HEK293T (cell line): ENCODE measurements at regions not wholly inside any gene's neighbourhood (a gene's known extent, or its start where the extent isn't known, plus 50 kb on each side); places are given as distances from the start of the nearest gene placed in this dataset.

Experiments
- CTCF ChIA-PET: fragments of 350-600 bp; formaldehyde crosslinking; extraction: SDS; loops from one replicate; lab custom pipeline; 2021; ENCODE audit warnings: antibody characterized with exemption, inconsistent platforms; lab: Yijun Ruan, JAX
- POLR2A ChIA-PET: fragments of 350-600 bp; formaldehyde crosslinking; extraction: SDS; loops from one replicate; lab custom pipeline; 2020; ENCODE audit warnings: antibody characterized with exemption, inconsistent platforms; lab: Yijun Ruan, JAX
- DNase-seq: peaks from one replicate; pipeline ENCODE4 v3.0.0; 2012; ENCODE audit warnings: mixed read lengths; ENCODE audit errors: extremely low spot score
- ARNT ChIP-seq: fragments of 450-650 bp; IDR thresholded peaks from 2 replicates; pipeline ENCODE4 v1.6.1; 2017; ENCODE audit warnings: mild to moderate bottlenecking
- BHLHE40 ChIP-seq: fragments of 450-650 bp; IDR thresholded peaks from 2 replicates; pipeline ENCODE4 v1.6.1; 2016; ENCODE audit warnings: mild to moderate bottlenecking, moderate library complexity, borderline replicate concordance
- CTBP1 ChIP-seq: fragments of 450-650 bp; IDR thresholded peaks from 2 replicates; pipeline ENCODE4 v1.6.1; 2016; ENCODE audit warnings: borderline replicate concordance
- ELF4 ChIP-seq: fragments of 450-650 bp; IDR thresholded peaks from 2 replicates; pipeline ENCODE4 v1.6.1; 2017; ENCODE audit warnings: antibody characterized with exemption
- FOXA1 ChIP-seq: fragments of 450-650 bp; IDR thresholded peaks from 2 replicates; pipeline ENCODE4 v1.6.1; 2016; ENCODE audit warnings: mild to moderate bottlenecking
- FOXK2 ChIP-seq: fragments of 450-650 bp; IDR thresholded peaks from 2 replicates; pipeline ENCODE4 v1.6.1; 2016; ENCODE audit warnings: mild to moderate bottlenecking
- FOXM1 ChIP-seq: fragments of 450-650 bp; IDR thresholded peaks from 2 replicates; pipeline ENCODE4 v1.6.1; 2017; ENCODE audit warnings: mild to moderate bottlenecking, borderline replicate concordance
- HDGF ChIP-seq: fragments of 450-650 bp; IDR thresholded peaks from 2 replicates; pipeline ENCODE4 v1.6.1; 2017; ENCODE audit warnings: antibody characterized with exemption, borderline replicate concordance
- L3MBTL2 ChIP-seq: fragments of 450-650 bp; conservative IDR thresholded peaks from 2 replicates; pipeline ENCODE4 v1.6.1; 2016; ENCODE audit warnings: mild to moderate bottlenecking
- LEF1 ChIP-seq: fragments of 450-650 bp; IDR thresholded peaks from 2 replicates; pipeline ENCODE4 v1.6.1; 2017; ENCODE audit warnings: mild to moderate bottlenecking, borderline replicate concordance
- NFRKB ChIP-seq: fragments of 450-650 bp; IDR thresholded peaks from 2 replicates; pipeline ENCODE4 v1.6.1; 2016; ENCODE audit warnings: mild to moderate bottlenecking, moderate library complexity
- SP1 ChIP-seq: fragments of 450-650 bp; IDR thresholded peaks from 2 replicates; pipeline ENCODE4 v1.6.1; 2017
- SUZ12 ChIP-seq: fragments of 450-650 bp; IDR thresholded peaks from 2 replicates; pipeline ENCODE4 v1.6.1; 2016; ENCODE audit warnings: mild to moderate bottlenecking
- TARDBP ChIP-seq: fragments of 450-650 bp; IDR thresholded peaks from 2 replicates; pipeline ENCODE4 v1.6.1; 2016
- ZNF384 ChIP-seq: fragments of 450-650 bp; IDR thresholded peaks from 2 replicates; pipeline ENCODE4 v1.6.1; 2016
- TF ChIP-seq, protein P1 (sequence below): fragments of 450-650 bp; IDR thresholded peaks from 2 replicates; pipeline ENCODE4 v1.6.1; 2016

DNA sequence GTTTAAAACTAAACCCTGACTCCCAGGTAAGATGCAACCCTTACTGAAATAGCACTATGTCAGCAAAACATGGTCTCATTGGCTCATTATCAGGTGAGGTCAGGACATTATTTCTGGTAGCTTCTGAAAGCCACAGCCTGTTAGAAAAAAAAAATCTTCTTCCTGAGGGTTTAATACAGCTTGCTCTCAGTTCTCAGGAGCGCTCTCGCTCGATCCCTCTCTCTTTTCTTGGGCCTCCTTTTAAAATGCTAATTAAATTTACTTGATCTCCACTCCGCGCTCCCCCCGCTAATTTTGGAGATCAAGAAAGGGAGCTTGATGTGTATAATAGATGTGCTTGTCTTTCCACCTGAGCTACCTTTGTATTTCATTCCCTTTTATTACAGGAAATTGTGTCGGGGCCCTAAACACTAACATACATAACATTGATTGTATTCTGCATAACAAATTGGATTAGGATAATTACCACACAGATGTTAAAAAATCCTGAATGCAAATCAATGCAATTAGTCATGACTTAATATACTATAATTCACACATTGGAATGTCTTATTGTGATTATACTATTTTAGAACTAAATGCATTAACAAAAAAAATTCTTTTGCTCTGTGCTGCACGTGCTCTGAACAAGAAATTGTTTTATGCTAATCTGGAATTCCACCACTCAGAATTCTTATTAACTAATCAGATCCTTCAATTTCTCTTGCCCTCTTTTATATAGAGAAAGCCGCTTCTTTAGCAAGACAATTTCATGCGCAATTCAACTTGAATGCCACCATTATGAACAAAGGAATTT lies 101.6 kb upstream of the TEX13D start:
- CTCF ChIA-PET, result no interaction called here
- TF ChIP-seq HDGF (no peak), FOXA1 (no peak), TARDBP (no peak), ZNF384 (no peak), LEF1 (no peak), L3MBTL2 (no peak), FOXM1 (no peak), ELF4 (no peak), ARNT (no peak), BHLHE40 (no peak), SUZ12 (no peak), NFRKB (no peak), FOXK2 (no peak), SP1 (no peak), CTBP1 (no peak)
- TF ChIP-seq, protein P1, sequence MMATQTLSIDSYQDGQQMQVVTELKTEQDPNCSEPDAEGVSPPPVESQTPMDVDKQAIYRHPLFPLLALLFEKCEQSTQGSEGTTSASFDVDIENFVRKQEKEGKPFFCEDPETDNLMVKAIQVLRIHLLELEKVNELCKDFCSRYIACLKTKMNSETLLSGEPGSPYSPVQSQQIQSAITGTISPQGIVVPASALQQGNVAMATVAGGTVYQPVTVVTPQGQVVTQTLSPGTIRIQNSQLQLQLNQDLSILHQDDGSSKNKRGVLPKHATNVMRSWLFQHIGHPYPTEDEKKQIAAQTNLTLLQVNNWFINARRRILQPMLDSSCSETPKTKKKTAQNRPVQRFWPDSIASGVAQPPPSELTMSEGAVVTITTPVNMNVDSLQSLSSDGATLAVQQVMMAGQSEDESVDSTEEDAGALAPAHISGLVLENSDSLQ, result no peak
- DNase-seq, result no peak
- POLR2A ChIA-PET, result no interaction called here

DNA sequence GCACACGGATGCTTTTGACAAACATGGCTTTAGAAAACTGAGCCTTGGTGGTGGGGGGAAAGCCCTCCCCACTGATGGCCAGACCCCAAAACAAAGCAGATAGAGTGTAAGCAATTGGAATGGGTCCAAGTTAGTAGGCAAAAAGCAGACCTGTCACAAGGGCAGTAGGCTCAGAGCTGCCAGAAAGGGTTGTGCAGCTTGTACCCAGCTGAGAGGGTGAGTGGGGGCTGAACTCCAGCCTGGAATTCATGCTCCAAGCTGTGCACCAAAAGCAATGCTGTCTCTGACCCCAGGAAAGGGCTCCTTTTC lies 101.1 kb upstream of the TEX13D start:
- DNase-seq, result no peak
- CTCF ChIA-PET, result no interaction called here
- TF ChIP-seq BHLHE40 (no peak), L3MBTL2 (no peak), CTBP1 (no peak), TARDBP (no peak), ELF4 (no peak), SP1 (no peak), LEF1 (no peak), ARNT (no peak)
- TF ChIP-seq, protein P1, result no peak
- POLR2A ChIA-PET, result no interaction called here

DNA sequence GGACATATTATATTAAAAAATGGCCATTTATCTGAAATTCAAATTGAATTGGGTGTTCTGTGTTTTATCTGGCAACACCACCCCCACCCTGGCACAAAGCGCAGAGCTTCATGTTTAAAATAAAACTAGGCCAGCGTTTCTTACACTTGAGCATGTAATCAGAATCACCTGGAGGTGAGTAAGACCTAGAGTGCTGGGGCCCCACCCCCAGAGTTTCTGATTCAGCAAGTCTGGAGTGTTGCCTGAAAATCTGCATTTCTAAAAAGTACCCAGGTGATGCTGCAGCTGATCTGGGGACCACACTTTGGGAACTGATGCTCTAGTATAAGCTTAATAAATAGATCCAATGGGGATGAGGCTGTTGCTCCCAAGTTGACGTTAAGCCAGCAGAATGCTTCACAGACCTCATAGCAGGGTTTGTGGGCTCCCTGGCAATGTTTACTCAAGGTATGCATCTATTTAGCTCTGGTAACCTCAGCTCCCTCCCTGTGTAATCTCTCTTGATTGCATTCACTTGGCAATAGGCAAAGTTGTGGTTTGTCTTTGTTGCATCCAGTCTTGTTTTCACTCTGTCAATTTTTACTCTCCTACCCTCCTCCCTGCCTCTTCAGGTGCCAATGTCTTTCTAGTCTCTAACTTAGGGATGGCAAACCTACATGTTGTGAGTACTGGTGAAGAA lies 99.8 kb upstream of the TEX13D start:
- ChIA-PET CTCF (no interaction called here), POLR2A (no interaction called here)
- DNase-seq, result no peak
- TF ChIP-seq FOXK2 (no peak), L3MBTL2 (no peak), ZNF384 (no peak), FOXM1 (no peak), ARNT (no peak), SUZ12 (no peak), FOXA1 (no peak), ELF4 (no peak), HDGF (no peak), TARDBP (no peak), SP1 (no peak), BHLHE40 (no peak), NFRKB (no peak), LEF1 (no peak), CTBP1 (no peak)
- TF ChIP-seq, protein P1, result no peak

DNA sequence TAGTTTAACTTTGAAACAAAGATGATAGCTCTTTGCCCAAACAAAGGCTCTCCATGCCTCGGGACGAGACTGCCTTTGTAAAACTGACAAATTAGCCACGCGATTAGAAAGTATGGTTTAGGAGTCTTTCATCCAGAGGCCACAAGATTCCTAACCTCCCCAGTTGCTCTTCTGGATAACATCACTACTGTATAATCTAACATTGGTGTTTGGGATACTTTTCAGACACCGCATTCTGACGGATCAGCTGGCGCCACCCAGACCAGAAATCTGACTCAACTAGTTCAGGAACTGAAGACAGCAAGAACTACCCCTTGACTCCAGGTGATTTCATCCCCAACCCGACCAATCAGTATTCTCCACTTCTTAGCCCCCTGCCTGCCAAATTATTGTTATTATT lies 98.1 kb upstream of the TEX13D start:
- TF ChIP-seq ZNF384, result no peak
- no peak for TF ChIP-seq HDGF
- no peak for TF ChIP-seq ELF4
- TF ChIP-seq LEF1, result no peak
- no peak for TF ChIP-seq NFRKB
- TF ChIP-seq, protein P1, result no peak
- no peak for TF ChIP-seq CTBP1
- no peak for TF ChIP-seq FOXA1
- POLR2A ChIA-PET, result no interaction called here
- CTCF ChIA-PET, result no interaction called here
- no peak for DNase-seq

DNA sequence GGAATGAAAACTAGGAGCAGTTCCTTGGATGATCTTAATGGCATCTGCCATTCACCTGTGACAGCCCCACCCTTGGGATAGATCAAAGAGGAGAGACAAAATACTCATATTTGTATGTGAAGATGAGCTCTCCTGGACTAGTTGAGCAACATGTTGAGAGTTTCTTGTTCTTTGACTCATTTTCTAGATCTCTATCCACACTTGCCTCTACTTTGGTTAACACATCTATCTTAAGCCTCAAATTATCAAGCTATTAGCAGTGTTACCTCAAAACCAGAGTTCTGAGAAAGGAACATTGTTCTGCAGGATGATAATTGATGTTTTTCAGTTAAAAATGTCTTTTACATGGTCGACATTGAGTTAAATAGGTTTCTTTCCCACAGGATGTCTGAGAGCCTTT lies 94.2 kb upstream of the TEX13D start:
- TF ChIP-seq TARDBP (no peak), FOXA1 (no peak), L3MBTL2 (no peak), FOXK2 (no peak), ZNF384 (no peak), SP1 (no peak), BHLHE40 (no peak), ARNT (no peak), LEF1 (no peak), NFRKB (no peak), ELF4 (no peak), CTBP1 (no peak), SUZ12 (no peak), HDGF (no peak), FOXM1 (no peak)
- TF ChIP-seq, protein P1, result no peak
- DNase-seq, result no peak
- POLR2A ChIA-PET, result no interaction called here
- CTCF ChIA-PET, result no interaction called here
